ENCODE measurements at regions not wholly inside any gene's neighbourhood (a gene's known extent, or its start where the extent isn't known, plus 50 kb on each side); places are given as distances from the start of the nearest gene placed in this dataset.

GRCh38 chr13:20334309-20334708 lies 102.2 kb upstream of the GJB6 start:
- H3K79me2 ChIP-seq (ENCODE audit: insufficient read depth, low read length) = no peaks in the 10 kb centered on the region
- no peak overlapping the region for H3K9ac ChIP-seq (ENCODE audit: low read depth, low read length, poor library complexity, severe bottlenecking)
- H3K9me3 ChIP-seq (ENCODE audit: insufficient read depth, low read depth, low read length) = no peaks in the 10 kb centered on the region
- H3K36me3 ChIP-seq (ENCODE audit: insufficient read depth, low read length) = no peaks in the 10 kb centered on the region
- H3K27me3 ChIP-seq (ENCODE audit: insufficient read depth, low read length, poor library complexity, severe bottlenecking) = no peaks in the 10 kb centered on the region
- no peaks in the 10 kb centered on the region for H3K4me1 ChIP-seq (ENCODE audit: insufficient read depth, low read length, poor library complexity, severe bottlenecking)
- no peak overlapping the region for H2AFZ ChIP-seq (ENCODE audit: low read length)
- no peak overlapping the region for H3K4me2 ChIP-seq (ENCODE audit: low read depth, low read length, poor library complexity, severe bottlenecking)
- no peaks in the 10 kb centered on the region for H3K9me2 ChIP-seq (replicated peaks; ENCODE audit: low read depth, low read length)
- H4K20me1 ChIP-seq (ENCODE audit: insufficient read depth, low read length, poor library complexity, severe bottlenecking) = no peaks in the 10 kb centered on the region
- no peak for TF ChIP-seq EZH2phosphoT487 (IDR thresholded peaks at IDR 0.05; ENCODE audit: borderline replicate concordance)
- TF ChIP-seq CTCF (conservative IDR thresholded peaks at IDR 0.05; ENCODE audit: low read length) = no peak
- H3F3A ChIP-seq (ENCODE audit: low read depth) = no peaks in the 10 kb centered on the region
- H3K4me3 ChIP-seq (ENCODE audit: low read length, poor library complexity, severe bottlenecking) = no peak overlapping the region

- Histone ChIP-seq H3K79me2 (ENCODE audit: insufficient read depth, low read length) (no peaks in the 10 kb centered on the region), H3K9me3 (ENCODE audit: insufficient read depth, low read depth, low read length) (no peaks in the 10 kb centered on the region), H3K4me2 (ENCODE audit: low read depth, low read length, poor library complexity, severe bottlenecking) (no peak overlapping the region), H3K4me1 (ENCODE audit: insufficient read depth, low read length, poor library complexity, severe bottlenecking) (no peaks in the 10 kb centered on the region), H3K4me3 (ENCODE audit: low read length, poor library complexity, severe bottlenecking) (no peak overlapping the region), H3K27me3 (ENCODE audit: insufficient read depth, low read length, poor library complexity, severe bottlenecking) (no peaks in the 10 kb centered on the region), H3K36me3 (ENCODE audit: insufficient read depth, low read length) (no peaks in the 10 kb centered on the region), H3F3A (ENCODE audit: low read depth) (no peaks in the 10 kb centered on the region), H3K9ac (ENCODE audit: low read depth, low read length, poor library complexity, severe bottlenecking) (no peak overlapping the region), H3K9me2 (replicated peaks; ENCODE audit: low read depth, low read length) (no peaks in the 10 kb centered on the region), H4K20me1 (ENCODE audit: insufficient read depth, low read length, poor library complexity, severe bottlenecking) (no peaks in the 10 kb centered on the region), H2AFZ (ENCODE audit: low read length) (no peak overlapping the region)
- no peak for TF ChIP-seq CTCF (conservative IDR thresholded peaks at IDR 0.05; ENCODE audit: low read length)
- TF ChIP-seq EZH2phosphoT487 (IDR thresholded peaks at IDR 0.05; ENCODE audit: borderline replicate concordance) = no peak
Observed at GRCh38 chr13:20332361-20333096, 100.4 kb upstream of the GJB6 start.

GRCh38 chr13:20331949-20332348 lies 99.8 kb upstream of the GJB6 start:
- no peak overlapping the region for H3K4me3 ChIP-seq (ENCODE audit: low read length, poor library complexity, severe bottlenecking)
- no peaks in the 10 kb centered on the region for H3K4me1 ChIP-seq (ENCODE audit: insufficient read depth, low read length, poor library complexity, severe bottlenecking)
- H3K4me2 ChIP-seq (ENCODE audit: low read depth, low read length, poor library complexity, severe bottlenecking) = no peak overlapping the region
- no peaks in the 10 kb centered on the region for H3K79me2 ChIP-seq (ENCODE audit: insufficient read depth, low read length)
- no peak overlapping the region for H2AFZ ChIP-seq (ENCODE audit: low read length)
- H3K36me3 ChIP-seq (ENCODE audit: insufficient read depth, low read length) = no peaks in the 10 kb centered on the region
- no peaks in the 10 kb centered on the region for H3F3A ChIP-seq (ENCODE audit: low read depth)
- no peak for TF ChIP-seq CTCF (conservative IDR thresholded peaks at IDR 0.05; ENCODE audit: low read length)
- no peak for TF ChIP-seq EZH2phosphoT487 (IDR thresholded peaks at IDR 0.05; ENCODE audit: borderline replicate concordance)
- no peaks in the 10 kb centered on the region for H3K27me3 ChIP-seq (ENCODE audit: insufficient read depth, low read length, poor library complexity, severe bottlenecking)
- H3K9me3 ChIP-seq (ENCODE audit: insufficient read depth, low read depth, low read length) = no peaks in the 10 kb centered on the region
- H4K20me1 ChIP-seq (ENCODE audit: insufficient read depth, low read length, poor library complexity, severe bottlenecking) = no peaks in the 10 kb centered on the region
- H3K9ac ChIP-seq (ENCODE audit: low read depth, low read length, poor library complexity, severe bottlenecking) = no peak overlapping the region
- no peaks in the 10 kb centered on the region for H3K9me2 ChIP-seq (replicated peaks; ENCODE audit: low read depth, low read length)
